ENCODE measurements at regions not wholly inside any gene's neighbourhood (a gene's known extent, or its start where the extent isn't known, plus 50 kb on each side); places are given as distances from the start of the nearest gene placed in this dataset.

DNA sequence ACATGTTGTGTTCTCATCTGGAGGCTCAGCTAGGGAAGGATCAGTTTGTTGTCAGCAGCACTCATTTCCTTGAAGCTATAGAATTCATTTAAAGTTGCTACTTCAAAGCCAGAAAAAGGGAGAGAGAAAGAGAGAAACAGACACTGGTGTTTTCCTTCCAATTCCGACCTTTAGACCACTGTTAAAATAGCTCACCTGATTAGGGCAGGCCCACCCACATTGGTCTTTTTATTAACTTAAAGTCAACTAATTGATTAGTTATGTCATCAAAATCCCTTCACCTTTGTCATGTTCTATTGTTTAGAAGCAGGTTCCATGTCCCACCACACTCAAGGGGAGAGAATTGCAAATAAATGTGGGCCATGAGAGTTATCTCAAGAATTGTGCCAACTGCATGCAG is 560.2 kb downstream of the PCDH17 start:
- H3K4me1 ChIP-seq (ENCODE audit: control insufficient read depth in 1 of 2, insufficient read depth in 2 of 2, low read depth in 1 of 2, low read length in 1 of 2) = no peaks in the 10 kb centered on the region
- DNase-seq = no peak
- 21% methylated on average over 1 of the region's 1 CpG for WGBS (ENCODE audit: low lambda C conversion rate)
- no peaks in the 10 kb centered on the region for H3K27me3 ChIP-seq (ENCODE audit: insufficient read depth)
- no peaks in the 10 kb centered on the region for H4K20me1 ChIP-seq (ENCODE audit: insufficient read depth)
- H3K27ac ChIP-seq (ENCODE audit: low read depth in 2 of 2, low read length in 1 of 2) = no peak overlapping the region
- H3F3A ChIP-seq (replicated peaks; ENCODE audit: insufficient read depth) = no peaks in the 10 kb centered on the region
- TF ChIP-seq GABPA (IDR thresholded peaks at IDR 0.05; ENCODE audit: low read depth) (no peak), ELF1 (IDR thresholded peaks at IDR 0.05) (no peak), RAD21 (IDR thresholded peaks at IDR 0.05; ENCODE audit: low read length) (no peak), RCOR1 (IDR thresholded peaks at IDR 0.05; ENCODE audit: low read length) (no peak), TEAD4 (IDR thresholded peaks at IDR 0.05; ENCODE audit: borderline replicate concordance, insufficient read depth) (no peak), MEF2A (IDR thresholded peaks at IDR 0.05; ENCODE audit: borderline replicate concordance, low read depth) (no peak), RXRA (IDR thresholded peaks at IDR 0.05; ENCODE audit: borderline replicate concordance, low read depth) (no peak), IRF3 (IDR thresholded peaks at IDR 0.05; ENCODE audit: low read depth, low read length) (no peak), CHD2 (IDR thresholded peaks at IDR 0.05; ENCODE audit: low read length, partially characterized antibody) (no peak)
- TF ChIP-seq, protein P1, sequence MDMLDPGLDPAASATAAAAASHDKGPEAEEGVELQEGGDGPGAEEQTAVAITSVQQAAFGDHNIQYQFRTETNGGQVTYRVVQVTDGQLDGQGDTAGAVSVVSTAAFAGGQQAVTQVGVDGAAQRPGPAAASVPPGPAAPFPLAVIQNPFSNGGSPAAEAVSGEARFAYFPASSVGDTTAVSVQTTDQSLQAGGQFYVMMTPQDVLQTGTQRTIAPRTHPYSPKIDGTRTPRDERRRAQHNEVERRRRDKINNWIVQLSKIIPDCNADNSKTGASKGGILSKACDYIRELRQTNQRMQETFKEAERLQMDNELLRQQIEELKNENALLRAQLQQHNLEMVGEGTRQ (IDR thresholded peaks at IDR 0.05; ENCODE audit: borderline replicate concordance, low read depth, low read length) = no peak
- TF ChIP-seq, protein P2, sequence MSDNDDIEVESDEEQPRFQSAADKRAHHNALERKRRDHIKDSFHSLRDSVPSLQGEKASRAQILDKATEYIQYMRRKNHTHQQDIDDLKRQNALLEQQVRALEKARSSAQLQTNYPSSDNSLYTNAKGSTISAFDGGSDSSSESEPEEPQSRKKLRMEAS (IDR thresholded peaks at IDR 0.05; ENCODE audit: low read depth) = no peak
- TF ChIP-seq, protein P3, sequence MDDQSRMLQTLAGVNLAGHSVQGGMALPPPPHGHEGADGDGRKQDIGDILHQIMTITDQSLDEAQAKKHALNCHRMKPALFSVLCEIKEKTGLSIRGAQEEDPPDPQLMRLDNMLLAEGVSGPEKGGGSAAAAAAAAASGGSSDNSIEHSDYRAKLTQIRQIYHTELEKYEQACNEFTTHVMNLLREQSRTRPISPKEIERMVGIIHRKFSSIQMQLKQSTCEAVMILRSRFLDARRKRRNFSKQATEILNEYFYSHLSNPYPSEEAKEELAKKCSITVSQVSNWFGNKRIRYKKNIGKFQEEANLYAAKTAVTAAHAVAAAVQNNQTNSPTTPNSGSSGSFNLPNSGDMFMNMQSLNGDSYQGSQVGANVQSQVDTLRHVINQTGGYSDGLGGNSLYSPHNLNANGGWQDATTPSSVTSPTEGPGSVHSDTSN (IDR thresholded peaks at IDR 0.05) = no peak
- no peaks in the 10 kb centered on the region for H3K36me3 ChIP-seq (replicated peaks in 1 of 2; ENCODE audit: control insufficient read depth in 1 of 2, insufficient read depth in 2 of 2, low read length in 1 of 2)
- H3K4me3 ChIP-seq (ENCODE audit: low read depth in 2 of 2, low read length in 1 of 2) = no peak overlapping the region
- no peaks in the 10 kb centered on the region for H3K9me2 ChIP-seq
- H3K9me3 ChIP-seq = no peaks in the 10 kb centered on the region
- H3K4me2 ChIP-seq = no peak overlapping the region
- no peak overlapping the region for H3K9ac ChIP-seq
- ChIA-PET POLR2A (no interaction called here), CTCF (no interaction called here)
- H2AFZ ChIP-seq (ENCODE audit: low read depth) = no peak overlapping the region
- H3K79me2 ChIP-seq (ENCODE audit: insufficient read depth) = no peaks in the 10 kb centered on the region

- Histone ChIP-seq H2AFZ (ENCODE audit: low read depth) (no peak overlapping the region), H3K27ac (ENCODE audit: low read depth in 2 of 2, low read length in 1 of 2) (no peak overlapping the region), H3K9me2 (no peaks in the 10 kb centered on the region), H3K4me3 (ENCODE audit: low read depth in 2 of 2, low read length in 1 of 2) (no peak overlapping the region), H4K20me1 (ENCODE audit: insufficient read depth) (no peaks in the 10 kb centered on the region), H3K79me2 (ENCODE audit: insufficient read depth) (no peaks in the 10 kb centered on the region), H3K9ac (no peak overlapping the region), H3F3A (replicated peaks; ENCODE audit: insufficient read depth) (no peaks in the 10 kb centered on the region), H3K27me3 (ENCODE audit: insufficient read depth) (no peaks in the 10 kb centered on the region), H3K36me3 (replicated peaks in 1 of 2; ENCODE audit: control insufficient read depth in 1 of 2, insufficient read depth in 2 of 2, low read length in 1 of 2) (no peaks in the 10 kb centered on the region), H3K9me3 (no peaks in the 10 kb centered on the region), H3K4me2 (no peak overlapping the region), H3K4me1 (ENCODE audit: control insufficient read depth in 1 of 2, insufficient read depth in 2 of 2, low read depth in 1 of 2, low read length in 1 of 2) (no peaks in the 10 kb centered on the region)
- no peak for TF ChIP-seq MXI1 (IDR thresholded peaks at IDR 0.05; ENCODE audit: low read depth, low read length)
- WGBS (ENCODE audit: low lambda C conversion rate) = 62% methylated on average over 1 of the region's 1 CpG
- ChIA-PET CTCF (no interaction called here), POLR2A (no interaction called here)
- no peak for DNase-seq
Observed at GRCh38 chr13:58202099-58202498, 570.6 kb downstream of the PCDH17 start.
